ENCODE measurements at regions not wholly inside any gene's neighbourhood (a gene's known extent, or its start where the extent isn't known, plus 50 kb on each side); places are given as distances from the start of the nearest gene placed in this dataset.

GRCh38 chr20:60585651-60586050 is 627.4 kb downstream of the CDH26 start:
- Histone ChIP-seq H3K79me2 (ENCODE audit: control insufficient read depth in 1 of 2, insufficient read depth in 2 of 2, low read length in 2 of 2) (no peaks in the 10 kb centered on the region), H3K56ac (replicated peaks; ENCODE audit: insufficient read length, low read depth, low read length) (no peak overlapping the region), H2AK5ac (ENCODE audit: low read depth, low read length) (no peak overlapping the region), H2BK120ac (replicated peaks; ENCODE audit: low read depth, low read length) (no peak overlapping the region), H4K20me1 (replicated peaks in 1 of 2; ENCODE audit: control insufficient read depth in 1 of 2, insufficient read depth in 2 of 2, low read length in 2 of 2) (no peaks in the 10 kb centered on the region), H3K4me2 (ENCODE audit: insufficient read depth in 1 of 2, low read depth in 2 of 2, low read length in 2 of 2) (no peak overlapping the region), H4K91ac (replicated peaks; ENCODE audit: insufficient read length, low read length) (no peak overlapping the region), H3K4me3 (ENCODE audit: extremely low read depth in 1 of 4, insufficient read depth in 2 of 4, low read depth in 3 of 4, low read length in 4 of 4) (no peak overlapping the region), H3K27me3 (replicated peaks in 1 of 4; ENCODE audit: control insufficient read depth in 3 of 4, extremely low read depth in 1 of 4, insufficient read depth in 3 of 4, low read length in 3 of 4) (no peaks in the 10 kb centered on the region), H2BK20ac (ENCODE audit: low read length) (no peak overlapping the region), H3K9ac (replicated peaks in 1 of 4; ENCODE audit: extremely low read depth in 1 of 4, low read depth in 3 of 4, low read length in 3 of 4) (no peak overlapping the region), H3K4me1 (replicated peaks in 1 of 4; ENCODE audit: control insufficient read depth in 3 of 4, insufficient read depth in 4 of 4, low read length in 3 of 4) (peaks cover 0 to 4% (median under 1%) of the 10 kb centered on the region in 4 experiments; a peak in 2 of 7 replicates), H3K27ac (ENCODE audit: low read depth, low read length) (no peak overlapping the region), H2BK5ac (ENCODE audit: low read depth, low read length) (no peak overlapping the region), H3K36me3 (ENCODE audit: control insufficient read depth in 2 of 4, insufficient read depth in 4 of 4, low read length in 3 of 4) (no peaks in the 10 kb centered on the region), H3K14ac (ENCODE audit: insufficient read length) (no peak overlapping the region), H3K4ac (replicated peaks; ENCODE audit: insufficient read length, low read depth, low read length) (no peak overlapping the region), H2AFZ (ENCODE audit: low read length) (no peak overlapping the region), H2BK15ac (ENCODE audit: low read length) (no peak overlapping the region), H3K23me2 (ENCODE audit: low read depth, low read length) (no peaks in the 10 kb centered on the region), H3K23ac (ENCODE audit: insufficient read length) (no peak overlapping the region), H3K79me1 (ENCODE audit: low read depth, low read length) (no peaks in the 10 kb centered on the region), H2BK12ac (ENCODE audit: low read depth, low read length) (no peak overlapping the region), H4K8ac (ENCODE audit: extremely low read depth, insufficient read depth, low read length) (no peak overlapping the region), H3K18ac (ENCODE audit: extremely low read depth, low read length) (no peak overlapping the region), H3K9me3 (ENCODE audit: insufficient read depth in 2 of 2, low read depth in 1 of 2, low read length in 1 of 2) (no peaks in the 10 kb centered on the region), H4K5ac (ENCODE audit: insufficient read length, low read depth, low read length) (no peak overlapping the region)
- WGBS, 2 experiments (ENCODE audit: extremely low coverage in 1 of 2, insufficient coverage in 1 of 2, insufficient read length in 1 of 2, insufficient replicate concordance in 2 of 2, low coverage in 1 of 2, low lambda C conversion rate in 2 of 2, missing lambda C conversion rate in 1 of 2) = 94% methylated on average over 4 of the region's 4 CpGs; no CpG with 5 or more reads in 1 of the 2 experiments
- FAIRE-seq (no peak), DNase-seq (ENCODE audit: low read depth in 1 of 2, low spot score in 2 of 2) (no peak)
- ChIA-PET CTCF (ENCODE audit: partially characterized antibody) (no interaction called here), POLR2A (ENCODE audit: partially characterized antibody) (no interaction called here)
- no peak for TF ChIP-seq HDAC2 (IDR thresholded peaks at IDR 0.05; ENCODE audit: borderline replicate concordance in 1 of 2, low read depth in 2 of 2, low read length in 2 of 2)
- TF ChIP-seq TAF7 (optimal IDR thresholded peaks at IDR 0.05; ENCODE audit: borderline replicate concordance, low read depth, low read length) = no peak
- no peak for TF ChIP-seq SIN3A (conservative IDR thresholded peaks at IDR 0.05 in 1 of 2, IDR thresholded peaks at IDR 0.05 in 1 of 2; ENCODE audit: low read depth in 1 of 2, low read length in 2 of 2)
- TF ChIP-seq SRF (IDR thresholded peaks at IDR 0.05; ENCODE audit: low read depth, low read length) = no peak
- TF ChIP-seq NANOG (IDR thresholded peaks at IDR 0.05; ENCODE audit: insufficient read depth, low read depth, low read length, poor library complexity, severe bottlenecking) = no peak
- no peak for TF ChIP-seq CHD2 (IDR thresholded peaks at IDR 0.05; ENCODE audit: low read length)
- TF ChIP-seq SP4 (IDR thresholded peaks at IDR 0.05; ENCODE audit: low read length) = no peak
- TF ChIP-seq EZH2 (IDR thresholded peaks at IDR 0.05; ENCODE audit: low read depth, low read length, severe bottlenecking) = no peak
- no peak for TF ChIP-seq KDM4A (IDR thresholded peaks at IDR 0.05; ENCODE audit: low read depth, low read length, severe bottlenecking)
- TF ChIP-seq, protein P1, sequence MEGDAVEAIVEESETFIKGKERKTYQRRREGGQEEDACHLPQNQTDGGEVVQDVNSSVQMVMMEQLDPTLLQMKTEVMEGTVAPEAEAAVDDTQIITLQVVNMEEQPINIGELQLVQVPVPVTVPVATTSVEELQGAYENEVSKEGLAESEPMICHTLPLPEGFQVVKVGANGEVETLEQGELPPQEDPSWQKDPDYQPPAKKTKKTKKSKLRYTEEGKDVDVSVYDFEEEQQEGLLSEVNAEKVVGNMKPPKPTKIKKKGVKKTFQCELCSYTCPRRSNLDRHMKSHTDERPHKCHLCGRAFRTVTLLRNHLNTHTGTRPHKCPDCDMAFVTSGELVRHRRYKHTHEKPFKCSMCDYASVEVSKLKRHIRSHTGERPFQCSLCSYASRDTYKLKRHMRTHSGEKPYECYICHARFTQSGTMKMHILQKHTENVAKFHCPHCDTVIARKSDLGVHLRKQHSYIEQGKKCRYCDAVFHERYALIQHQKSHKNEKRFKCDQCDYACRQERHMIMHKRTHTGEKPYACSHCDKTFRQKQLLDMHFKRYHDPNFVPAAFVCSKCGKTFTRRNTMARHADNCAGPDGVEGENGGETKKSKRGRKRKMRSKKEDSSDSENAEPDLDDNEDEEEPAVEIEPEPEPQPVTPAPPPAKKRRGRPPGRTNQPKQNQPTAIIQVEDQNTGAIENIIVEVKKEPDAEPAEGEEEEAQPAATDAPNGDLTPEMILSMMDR (IDR thresholded peaks at IDR 0.05; ENCODE audit: control extremely low read depth in 1 of 3, insufficient read depth in 1 of 3, low read depth in 1 of 3, low read length in 3 of 3) = no peak
- TF ChIP-seq YY1 (IDR thresholded peaks at IDR 0.05; ENCODE audit: low read depth, low read length) = no peak
- TF ChIP-seq SP2 (IDR thresholded peaks at IDR 0.05; ENCODE audit: low read length) = no peak

Data from H1 (cell line).